HG03097 (cell line): ENCODE measurements at regions not wholly inside any gene's neighbourhood (a gene's known extent, or its start where the extent isn't known, plus 50 kb on each side); places are given as distances from the start of the nearest gene placed in this dataset.
"Not testable (repeated sequence)": the region's sequence is repeated elsewhere in the genome, so short reads cannot be mapped to it uniquely, and the experiment has no call there.

ENCODE experiments used
- ATAC-seq: cut with Tn5 transposase; IDR thresholded peaks from one replicate; pipeline ENCODE4 v1.9.1; 2021; ENCODE audit not compliant: unreplicated experiment, low FRiP score

DNA sequence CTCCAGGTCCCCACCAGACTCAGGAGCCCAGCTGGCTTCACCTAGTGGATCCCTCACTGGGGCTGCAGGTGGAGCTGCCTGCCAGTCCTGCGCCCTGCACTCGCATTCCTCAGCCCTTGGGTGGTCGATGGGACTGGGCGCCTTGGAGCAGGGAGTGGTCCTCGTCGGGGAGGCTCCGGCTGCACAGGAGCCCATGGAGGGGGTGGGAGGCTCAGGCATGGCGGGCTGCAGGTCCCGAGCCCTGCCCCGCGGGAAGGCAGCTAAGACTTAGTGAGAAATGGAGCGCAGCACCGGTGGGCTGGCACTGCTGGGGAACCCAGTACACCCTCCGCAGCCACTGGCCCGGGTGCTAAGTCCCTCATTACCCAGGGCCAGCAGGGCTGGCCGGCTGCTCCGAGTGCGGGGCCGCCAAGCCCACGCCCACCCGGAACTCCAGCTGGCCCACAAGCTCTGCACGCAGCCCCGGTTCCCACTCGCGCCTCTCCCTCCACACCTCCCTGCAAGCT lies 203.4 kb downstream of the DSC3 start:
- ATAC-seq: not testable (repeated sequence)

DNA sequence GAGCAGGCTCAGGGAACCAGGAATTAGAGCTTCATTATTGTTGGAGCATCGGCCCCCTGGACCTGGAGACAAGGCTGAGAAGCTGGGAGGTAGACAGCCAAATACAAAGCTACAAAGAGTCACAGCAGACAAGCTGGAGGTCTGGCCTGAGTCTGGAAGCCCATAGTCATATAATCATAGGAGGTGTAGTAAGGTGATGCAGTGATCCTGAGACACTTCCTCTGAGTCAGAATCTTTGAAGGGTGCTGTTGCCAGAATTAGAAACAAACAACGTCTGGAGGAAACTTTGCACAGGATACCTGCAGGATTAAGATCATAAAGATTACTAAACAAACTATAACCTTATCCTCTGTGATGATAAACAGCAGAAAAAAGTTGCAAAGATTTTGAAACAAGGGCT lies 213.8 kb downstream of the DSC3 start:
- no peak for ATAC-seq

- ATAC-seq: no peak
Observed at GRCh38 chr18:30819619-30820018, 222.9 kb downstream of the DSC3 start.

DNA sequence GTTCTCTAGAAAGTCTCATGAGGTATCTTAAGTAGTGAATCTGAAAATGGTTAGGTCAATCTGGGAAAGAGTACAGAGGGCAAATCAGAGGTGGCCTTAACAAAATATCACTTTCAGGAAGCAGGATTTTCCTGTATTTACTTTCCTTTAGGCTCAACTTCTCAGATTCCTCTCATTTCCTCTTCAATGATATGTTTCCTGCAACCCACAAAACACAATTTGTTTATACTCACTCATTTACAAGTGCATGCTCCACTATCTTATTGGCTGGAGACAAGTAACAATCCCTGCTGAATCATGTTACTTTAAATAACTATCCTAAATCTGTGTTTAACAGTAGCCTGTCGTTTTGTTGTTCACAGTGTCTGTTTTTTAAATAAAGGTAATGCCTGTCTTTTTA lies 228.1 kb downstream of the DSC3 start:
- no peak for ATAC-seq

GRCh38 chr18:30811580-30811979 lies 231.0 kb downstream of the DSC3 start:
- ATAC-seq: no peak

- ATAC-seq: no peak
Observed at GRCh38 chr18:30810580-30810979, 232.0 kb downstream of the DSC3 start.

DNA sequence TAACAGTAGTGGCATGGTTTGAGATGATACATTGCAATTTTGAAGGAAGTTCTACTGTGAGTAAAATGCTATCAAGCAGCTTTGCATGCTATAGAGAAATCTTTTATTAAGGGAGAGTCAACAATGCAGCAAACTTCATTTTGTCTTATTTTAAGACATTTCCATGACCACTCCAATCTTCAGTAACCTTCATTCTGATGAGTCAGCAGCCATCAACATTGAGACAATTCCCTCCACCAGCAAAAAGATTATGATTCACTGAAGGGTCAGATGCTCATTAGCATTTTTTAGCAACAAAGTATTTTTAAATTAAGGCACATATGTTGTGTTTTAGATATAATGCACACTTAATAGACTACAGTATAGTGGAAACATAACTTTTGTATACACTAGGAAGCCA lies 235.7 kb downstream of the DSC3 start:
- ATAC-seq: no peak

- no peak for ATAC-seq
Observed at GRCh38 chr18:30800800-30801199, 241.7 kb downstream of the DSC3 start.

- no peak for ATAC-seq
Observed at GRCh38 chr18:30792051-30792450, 250.5 kb downstream of the DSC3 start.

DNA sequence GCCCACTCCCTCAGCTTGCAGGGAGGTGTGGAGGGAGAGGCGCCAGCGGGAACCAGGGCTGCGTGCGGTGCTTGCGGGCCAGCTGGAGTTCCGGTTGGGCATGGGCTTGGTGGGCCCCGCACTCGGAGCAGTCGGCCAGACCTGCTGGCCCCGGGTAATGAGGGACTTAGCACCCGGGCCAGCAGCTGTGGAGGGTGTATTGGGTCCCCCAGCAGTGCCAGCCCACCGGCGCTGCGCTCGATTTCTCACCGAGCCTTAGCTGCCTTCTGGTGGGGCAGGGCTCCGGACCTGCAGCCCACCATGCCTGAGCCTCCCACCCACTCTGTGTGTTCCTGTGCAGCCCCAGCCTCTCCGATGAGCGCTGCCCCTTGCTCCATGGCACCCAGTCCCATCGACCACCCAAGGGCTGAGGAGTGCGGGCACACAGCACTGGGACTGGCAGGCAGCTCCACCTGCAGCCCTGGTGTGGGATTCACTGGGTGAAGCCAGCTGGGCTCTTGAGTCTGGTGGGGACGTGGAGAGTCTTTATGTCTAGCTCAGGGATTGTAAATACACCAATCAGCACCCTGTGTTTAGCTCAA lies 254.0 kb downstream of the DSC3 start:
- ATAC-seq: not testable (repeated sequence)

DNA sequence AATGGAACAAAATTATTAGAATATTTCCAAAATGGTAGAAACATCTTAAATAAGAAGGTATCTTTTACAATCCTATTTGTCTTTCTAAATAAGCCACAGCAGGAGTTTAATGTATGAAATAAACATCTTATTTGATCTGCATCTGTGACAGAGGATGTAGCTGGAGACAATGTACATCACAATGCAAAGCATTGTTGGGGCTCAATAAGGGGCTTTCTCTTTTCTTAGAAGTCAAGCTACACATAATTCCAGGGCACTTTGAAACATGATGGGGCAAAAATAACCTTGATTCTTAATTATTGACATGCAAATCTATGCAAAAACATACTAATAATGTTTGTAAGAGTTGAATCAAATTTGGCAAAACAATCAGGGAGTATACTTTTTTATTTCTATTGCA lies 255.1 kb downstream of the DSC3 start:
- ATAC-seq: no peak

DNA sequence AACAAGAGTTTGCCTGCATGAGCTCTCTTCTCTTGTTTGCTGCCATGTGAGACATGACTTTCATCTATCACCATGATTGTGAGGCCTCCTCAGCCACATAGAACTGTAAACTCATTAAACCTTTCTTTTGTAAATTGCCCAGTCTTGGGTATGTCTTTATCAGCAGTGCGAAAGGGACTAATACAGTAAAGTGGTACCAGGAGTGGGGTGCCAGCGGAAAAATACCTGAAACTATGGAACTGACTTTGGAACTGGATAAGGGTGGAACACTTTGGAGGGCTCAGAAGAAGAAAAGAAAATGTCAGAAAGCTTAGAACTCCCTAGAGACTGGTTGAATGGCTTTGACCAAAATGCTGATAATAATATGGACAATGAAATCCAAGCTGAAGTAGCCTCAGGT lies 260.9 kb downstream of the DSC3 start:
- ATAC-seq: no peak

DNA sequence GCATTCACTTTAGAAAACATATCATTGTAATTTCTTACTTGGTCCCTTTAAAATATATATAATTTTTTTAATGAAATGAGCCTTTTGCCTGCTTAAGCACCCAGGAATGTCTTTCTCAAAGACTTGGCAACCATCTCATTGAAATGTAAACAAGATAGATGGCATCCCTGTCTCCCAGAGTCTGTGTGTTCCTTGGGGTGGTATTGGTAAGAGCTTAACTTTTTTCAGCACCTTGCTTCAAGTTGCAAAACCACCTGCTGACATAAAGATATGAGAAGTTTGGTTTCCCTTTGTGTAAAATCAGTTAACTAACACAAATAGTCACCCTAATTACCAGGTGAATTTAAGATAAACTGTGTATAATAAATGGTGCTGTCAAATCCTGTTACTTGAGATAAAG lies 266.9 kb downstream of the DSC3 start:
- no peak for ATAC-seq

DNA sequence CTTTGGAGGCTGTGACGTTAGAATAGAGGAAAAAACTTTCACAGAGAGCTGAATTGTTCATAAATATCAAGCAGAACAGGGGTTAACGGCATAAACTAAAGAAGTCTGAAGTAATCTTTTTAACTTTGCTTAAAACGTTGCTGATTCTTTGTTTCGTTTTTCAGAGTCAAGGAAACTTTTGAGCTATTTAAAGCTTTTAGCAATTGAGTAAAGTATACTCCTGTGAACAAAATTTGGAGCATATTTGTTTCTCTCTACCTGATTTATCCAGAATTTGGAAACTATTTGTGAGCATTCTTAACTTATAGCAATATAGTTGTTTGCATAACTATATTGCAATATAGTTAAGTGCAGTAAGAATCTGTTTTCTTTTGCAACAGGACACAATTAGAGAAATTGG lies 270.4 kb downstream of the DSC3 start:
- not testable (repeated sequence) for ATAC-seq

- no peak for ATAC-seq
Observed at GRCh38 chr18:30766053-30766452, 276.5 kb downstream of the DSC3 start.

- no peak for ATAC-seq
Observed at GRCh38 chr18:30765247-30765646, 277.3 kb downstream of the DSC3 start.

DNA sequence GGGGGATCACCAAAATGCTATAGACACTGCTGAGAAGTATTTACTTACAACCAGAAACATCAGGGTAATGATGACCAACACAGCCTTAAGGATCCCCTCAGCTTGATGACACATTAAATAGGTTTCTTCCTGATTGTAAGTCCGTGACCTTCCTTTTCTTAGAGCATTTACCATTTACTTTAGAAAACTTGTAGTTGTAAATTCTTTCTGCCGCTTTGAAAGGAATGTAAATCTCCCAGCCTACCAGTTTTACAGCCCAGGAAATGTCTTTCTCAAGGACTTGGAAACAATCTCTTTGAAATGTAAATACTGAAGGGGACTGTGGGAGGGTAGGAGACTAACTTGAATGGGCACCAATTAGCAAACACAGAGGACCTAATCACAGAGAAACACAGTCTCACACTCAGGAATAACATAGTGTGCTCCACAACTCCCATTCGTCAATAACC lies 278.6 kb downstream of the DSC3 start:
- no peak for ATAC-seq

DNA sequence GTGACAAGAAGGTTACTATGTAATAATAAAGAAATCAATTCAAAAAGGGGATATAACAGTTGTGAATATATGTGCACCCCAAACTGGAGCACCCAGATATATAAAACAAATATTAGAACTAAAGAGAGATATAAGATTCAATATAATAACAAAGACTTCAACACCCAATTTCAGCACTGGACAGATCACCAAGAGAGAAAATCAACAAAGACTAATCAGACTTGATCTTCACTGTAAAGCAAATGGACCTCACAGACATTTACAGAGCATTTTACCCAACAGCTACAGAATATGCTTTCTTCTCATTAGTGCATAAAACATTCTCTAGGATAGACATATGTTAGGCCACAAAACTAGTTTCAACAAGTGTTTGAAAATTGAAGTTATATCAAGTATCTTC lies 287.7 kb downstream of the DSC3 start:
- no peak for ATAC-seq

DNA sequence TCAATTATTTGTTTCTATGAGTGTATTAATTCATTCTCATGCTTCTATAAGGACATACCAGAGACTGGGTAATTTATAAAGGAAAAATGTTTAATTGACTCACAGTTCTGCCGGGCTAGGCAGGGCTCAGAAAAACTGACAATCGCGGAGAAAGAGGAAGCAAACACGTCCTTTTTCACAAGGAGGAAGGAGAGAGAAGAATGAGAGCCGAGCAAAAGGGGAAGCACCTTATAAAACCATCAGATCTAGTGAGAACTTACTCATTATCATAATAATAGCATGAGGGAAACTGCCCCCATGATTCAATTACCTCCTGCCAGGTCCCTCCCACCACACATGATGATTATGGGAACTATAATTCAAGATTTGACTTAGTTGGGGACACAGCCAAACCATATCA lies 294.0 kb downstream of the DSC3 start:
- ATAC-seq: no peak

DNA sequence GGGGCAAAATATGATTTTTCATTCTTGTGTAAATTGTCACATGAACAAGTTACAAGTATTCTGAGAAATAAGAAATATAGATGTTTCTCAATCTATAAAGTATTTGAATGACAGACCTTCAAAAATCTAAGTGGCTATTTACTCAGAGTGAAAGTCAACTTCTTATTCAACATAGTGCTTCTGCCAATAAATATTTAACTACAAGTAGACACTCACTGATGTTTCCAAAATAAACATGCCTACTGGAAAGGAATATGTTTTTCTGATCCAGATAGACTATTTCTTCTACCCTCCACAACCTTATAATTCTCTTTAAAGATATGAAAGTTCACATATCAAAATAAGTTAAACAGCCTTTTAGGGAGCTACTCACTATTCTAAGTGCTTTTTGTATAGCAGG lies 296.3 kb downstream of the DSC3 start:
- ATAC-seq: no peak

DNA sequence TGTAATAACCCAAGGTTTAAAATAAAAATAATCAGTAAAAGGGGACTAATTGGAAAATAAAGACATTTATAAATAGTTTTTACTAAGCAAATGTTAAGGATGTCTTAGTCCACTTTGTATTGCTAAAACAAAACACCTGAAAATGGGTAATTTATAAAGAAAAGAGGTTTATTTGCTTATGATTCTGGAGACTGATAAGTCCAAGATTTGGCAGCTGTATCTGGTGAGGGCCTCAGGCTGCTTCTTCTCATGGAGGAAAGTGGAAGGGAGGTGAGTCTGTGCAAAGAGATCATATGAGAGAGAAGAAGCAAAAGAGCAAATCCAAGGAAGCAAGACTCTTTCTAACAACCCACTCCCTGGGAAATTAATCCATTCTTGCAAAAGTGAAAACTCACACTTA lies 299.5 kb downstream of the DSC3 start:
- no peak for ATAC-seq

- ATAC-seq: no peak
Observed at GRCh38 chr18:30730915-30731314, 311.6 kb downstream of the DSC3 start.

- ATAC-seq: no peak
Observed at GRCh38 chr18:30727849-30728248, 314.7 kb downstream of the DSC3 start.
